Vagina (tissue), 2 donors: ENCODE measurements at regions not wholly inside any gene's neighbourhood (a gene's known extent, or its start where the extent isn't known, plus 50 kb on each side); places are given as distances from the start of the nearest gene placed in this dataset.

ENCODE experiments used
- DNase-seq, 2 donors: peaks; one replicate each; pipeline ENCODE4 v3.0.0-alpha.2; 2017; ENCODE audit errors: extremely low spot score in 2 of 2
- H3K27ac ChIP-seq: fragments of 200-600 bp; sonication (generic); one replicate; pipeline ENCODE4 v1.5.1; 2019
- H3K27me3 ChIP-seq: fragments of 200-600 bp; sonication (generic); one replicate; pipeline ENCODE4 v1.5.1; 2019
- H3K36me3 ChIP-seq, 2 donors: fragments of 200-600 bp; sonication (generic); one replicate each; pipeline ENCODE4 v1.5.1; 2017 to 2019
- H3K4me1 ChIP-seq: fragments of 200-600 bp; sonication (generic); one replicate; pipeline ENCODE4 v1.5.1; 2019
- H3K4me3 ChIP-seq, 2 donors: fragments of 200-600 bp; sonication (generic); 1 replicate in 1 of 2; 2 replicates in 1 of 2; pipeline ENCODE4 v1.5.1; 2016 to 2019
- H3K9me3 ChIP-seq: fragments of 200-600 bp; sonication (generic); one replicate; pipeline ENCODE4 v1.5.1; 2019
- POLR2A ChIP-seq, 2 donors: fragments of 450-650 bp; IDR thresholded peaks; one replicate each; pipeline ENCODE4 v1.6.1; 2017; ENCODE audit warnings: antibody characterized with exemption in 2 of 2, mild to moderate bottlenecking in 2 of 2, moderate library complexity in 2 of 2
- POLR2AphosphoS5 ChIP-seq, 2 donors: sonication (generic); formaldehyde crosslinking; IDR thresholded peaks; one replicate each; pipeline ENCODE4 v1.9.0; 2017; ENCODE audit warnings: antibody characterized with exemption in 2 of 2, mild to moderate bottlenecking in 2 of 2, low read depth in 1 of 2; ENCODE audit not compliant: insufficient read depth in 1 of 2
- intact Hi-C: fragments of 100-400 bp; cut with DNase I; formaldehyde crosslinking; loops from one replicate; pipeline ENCODE4 v1.15.1; 2023
- TF ChIP-seq, protein P1 (sequence below), 3 experiments: fragments of 450-650 bp in 2 of 3; fragments of 200-600 bp in 1 of 3; sonication (generic) in 1 of 3; IDR thresholded peaks; one replicate each; pipeline ENCODE4 v1.5.1; 2017 to 2019; ENCODE audit warnings: antibody characterized with exemption in 3 of 3, mild to moderate bottlenecking in 2 of 3, moderate library complexity in 2 of 3

DNA sequence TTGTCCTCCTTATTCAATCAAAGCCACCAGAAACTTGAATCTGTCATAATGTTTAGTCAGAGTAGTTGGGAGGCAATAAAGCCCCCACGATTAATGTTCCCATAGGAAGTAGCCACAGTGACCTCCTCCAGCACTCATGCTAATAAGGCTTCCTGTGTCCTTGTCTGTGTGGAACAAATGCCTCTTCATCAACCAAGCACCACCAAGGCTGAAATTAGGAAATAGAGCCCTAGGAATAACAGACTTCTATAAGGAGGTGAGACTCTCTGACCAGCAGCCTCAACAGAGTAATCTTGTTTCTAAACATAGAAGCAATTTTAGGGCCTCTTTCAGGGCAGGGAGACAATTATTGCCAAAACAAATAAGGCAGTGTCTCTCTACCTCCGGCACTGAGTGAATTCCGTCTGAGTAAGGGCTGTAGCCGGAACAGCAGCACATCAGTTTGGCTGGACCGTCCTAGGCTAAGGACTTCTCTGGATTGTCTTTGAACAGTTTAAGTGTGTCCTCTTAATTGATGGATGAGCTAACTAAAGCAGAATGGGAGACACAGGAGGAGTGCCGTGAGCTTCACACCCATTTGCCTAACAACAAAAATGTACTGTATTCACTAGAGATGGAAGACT lies 329.2 kb upstream of the HAND2 start:
- intact Hi-C loops: no loop called here
- Histone ChIP-seq H3K9me3 (no peaks in the 10 kb centered on the region), H3K36me3 (no peaks in the 10 kb centered on the region), H3K27me3 (no peaks in the 10 kb centered on the region), H3K4me1 (no peaks in the 10 kb centered on the region), H3K27ac (no peak overlapping the region), H3K4me3 (no peak overlapping the region)
- no peak for DNase-seq
- no peak for TF ChIP-seq POLR2AphosphoS5 (IDR thresholded peaks at IDR 0.05; ENCODE audit: insufficient read depth in 1 of 2, low read depth in 1 of 2)

DNA sequence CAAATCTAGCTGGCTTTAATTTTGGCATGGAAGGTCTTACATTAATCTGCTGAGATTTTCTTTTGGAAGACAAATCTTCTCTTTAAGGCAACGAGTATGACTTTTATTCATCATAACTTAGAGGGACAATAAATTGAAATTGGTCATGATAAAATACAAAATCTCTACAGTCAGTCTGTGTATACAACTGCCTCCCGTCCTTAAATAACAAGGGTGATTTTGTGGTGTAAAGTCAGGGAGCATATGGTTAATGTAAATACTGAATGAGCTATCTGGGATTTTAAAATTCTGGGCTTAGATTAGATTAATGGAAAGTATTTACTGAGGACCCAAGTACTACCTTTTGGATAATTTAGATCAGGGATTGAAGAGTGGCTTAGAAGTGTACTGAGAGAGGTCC lies 328.4 kb upstream of the HAND2 start:
- no peak overlapping the region for H3K27ac ChIP-seq
- intact Hi-C loops: no loop called here
- no peak for DNase-seq
- no peak overlapping the region for H3K4me3 ChIP-seq
- H3K36me3 ChIP-seq: no peaks in the 10 kb centered on the region
- H3K4me1 ChIP-seq: no peaks in the 10 kb centered on the region
- H3K27me3 ChIP-seq: no peaks in the 10 kb centered on the region
- TF ChIP-seq POLR2AphosphoS5 (IDR thresholded peaks at IDR 0.05; ENCODE audit: insufficient read depth in 1 of 2, low read depth in 1 of 2): no peak
- TF ChIP-seq, protein P1, sequence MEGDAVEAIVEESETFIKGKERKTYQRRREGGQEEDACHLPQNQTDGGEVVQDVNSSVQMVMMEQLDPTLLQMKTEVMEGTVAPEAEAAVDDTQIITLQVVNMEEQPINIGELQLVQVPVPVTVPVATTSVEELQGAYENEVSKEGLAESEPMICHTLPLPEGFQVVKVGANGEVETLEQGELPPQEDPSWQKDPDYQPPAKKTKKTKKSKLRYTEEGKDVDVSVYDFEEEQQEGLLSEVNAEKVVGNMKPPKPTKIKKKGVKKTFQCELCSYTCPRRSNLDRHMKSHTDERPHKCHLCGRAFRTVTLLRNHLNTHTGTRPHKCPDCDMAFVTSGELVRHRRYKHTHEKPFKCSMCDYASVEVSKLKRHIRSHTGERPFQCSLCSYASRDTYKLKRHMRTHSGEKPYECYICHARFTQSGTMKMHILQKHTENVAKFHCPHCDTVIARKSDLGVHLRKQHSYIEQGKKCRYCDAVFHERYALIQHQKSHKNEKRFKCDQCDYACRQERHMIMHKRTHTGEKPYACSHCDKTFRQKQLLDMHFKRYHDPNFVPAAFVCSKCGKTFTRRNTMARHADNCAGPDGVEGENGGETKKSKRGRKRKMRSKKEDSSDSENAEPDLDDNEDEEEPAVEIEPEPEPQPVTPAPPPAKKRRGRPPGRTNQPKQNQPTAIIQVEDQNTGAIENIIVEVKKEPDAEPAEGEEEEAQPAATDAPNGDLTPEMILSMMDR (IDR thresholded peaks at IDR 0.05): no peak
- TF ChIP-seq POLR2A (IDR thresholded peaks at IDR 0.05): no peak
- H3K9me3 ChIP-seq: no peaks in the 10 kb centered on the region

GRCh38 chr4:173857828-173858227 lies 327.8 kb upstream of the HAND2 start:
- intact Hi-C loops: no loop called here
- DNase-seq: no peak
- Histone ChIP-seq H3K27me3 (no peaks in the 10 kb centered on the region), H3K36me3 (no peaks in the 10 kb centered on the region), H3K27ac (no peak overlapping the region), H3K9me3 (no peaks in the 10 kb centered on the region), H3K4me3 (no peak overlapping the region), H3K4me1 (no peaks in the 10 kb centered on the region)
- TF ChIP-seq POLR2A (IDR thresholded peaks at IDR 0.05): no peak
- TF ChIP-seq POLR2AphosphoS5 (IDR thresholded peaks at IDR 0.05; ENCODE audit: insufficient read depth in 1 of 2, low read depth in 1 of 2): no peak

DNA sequence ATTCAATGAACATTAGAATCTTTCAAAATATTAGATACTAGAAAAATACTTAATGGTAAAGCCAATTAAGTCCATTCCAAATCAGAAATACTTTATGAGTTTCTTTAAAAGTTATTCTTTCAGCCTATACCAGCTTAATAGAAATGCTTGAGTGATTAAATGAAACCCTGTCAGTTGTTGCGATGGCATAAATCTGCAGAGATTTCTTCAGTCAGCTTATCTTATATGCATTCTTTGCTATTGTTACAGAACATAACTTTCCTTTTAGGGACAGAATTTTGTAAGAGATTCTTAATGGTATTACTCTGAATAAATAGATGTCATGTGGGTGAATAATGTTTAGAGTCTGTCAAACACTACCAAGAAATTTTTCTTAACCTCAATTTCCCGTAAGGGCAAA lies 325.0 kb upstream of the HAND2 start:
- no peak overlapping the region for H3K27ac ChIP-seq
- no peaks in the 10 kb centered on the region for H3K36me3 ChIP-seq
- no peaks in the 10 kb centered on the region for H3K27me3 ChIP-seq
- intact Hi-C loops: no loop called here
- no peak for DNase-seq
- H3K4me1 ChIP-seq: no peaks in the 10 kb centered on the region
- TF ChIP-seq, protein P1 (IDR thresholded peaks at IDR 0.05): no peak
- no peaks in the 10 kb centered on the region for H3K9me3 ChIP-seq
- no peak overlapping the region for H3K4me3 ChIP-seq

- no peaks in the 10 kb centered on the region for H3K4me1 ChIP-seq
- H3K36me3 ChIP-seq: no peaks in the 10 kb centered on the region
- no peak overlapping the region for H3K27ac ChIP-seq
- intact Hi-C loops: no loop called here
- TF ChIP-seq POLR2A (IDR thresholded peaks at IDR 0.05) (no peak), POLR2AphosphoS5 (IDR thresholded peaks at IDR 0.05; ENCODE audit: insufficient read depth in 1 of 2, low read depth in 1 of 2) (no peak)
- TF ChIP-seq, protein P1 (IDR thresholded peaks at IDR 0.05): no peak
- H3K27me3 ChIP-seq: no peaks in the 10 kb centered on the region
- no peak for DNase-seq
- H3K4me3 ChIP-seq: no peak overlapping the region
- no peaks in the 10 kb centered on the region for H3K9me3 ChIP-seq
Measured at GRCh38 chr4:173852775-173853174, 322.7 kb upstream of the HAND2 start.

DNA sequence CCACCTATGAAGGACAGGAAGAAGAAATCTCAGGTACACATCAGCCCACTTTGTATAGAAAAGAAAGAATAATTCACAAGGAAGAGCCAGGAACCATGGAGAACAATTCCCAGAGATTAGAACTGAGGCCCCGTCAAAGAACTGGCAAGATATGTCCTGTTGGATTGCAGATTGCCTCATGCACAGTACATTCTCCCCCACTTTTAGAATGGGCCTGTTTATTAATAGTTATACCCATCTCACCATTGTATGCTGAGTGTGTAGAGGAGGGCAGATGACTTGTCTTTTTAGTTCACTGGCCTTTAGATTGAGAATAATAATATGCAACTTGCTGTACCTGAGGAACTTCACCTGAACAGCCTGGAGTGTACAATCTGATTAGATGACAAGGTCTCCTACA lies 315.6 kb upstream of the HAND2 start:
- intact Hi-C loops: no loop called here

More for the DNA sequence above, 315.6 kb upstream of the HAND2 start:
- TF ChIP-seq, protein P1 (IDR thresholded peaks at IDR 0.05): no peak
- TF ChIP-seq POLR2AphosphoS5 (IDR thresholded peaks at IDR 0.05; ENCODE audit: insufficient read depth in 1 of 2, low read depth in 1 of 2) (no peak), POLR2A (IDR thresholded peaks at IDR 0.05) (no peak)
- Histone ChIP-seq H3K4me1 (no peaks in the 10 kb centered on the region), H3K9me3 (no peaks in the 10 kb centered on the region), H3K27ac (no peak overlapping the region), H3K4me3 (no peak overlapping the region), H3K36me3 (no peaks in the 10 kb centered on the region), H3K27me3 (no peaks in the 10 kb centered on the region)
- DNase-seq: no peak
